Naive thymus-derived CD4-positive, alpha-beta T cell (primary cell): ENCODE measurements at regions not wholly inside any gene's neighbourhood (a gene's known extent, or its start where the extent isn't known, plus 50 kb on each side); places are given as distances from the start of the nearest gene placed in this dataset.

ENCODE experiments used
- ATAC-seq: fragments of 150-1000 bp; cut with Tn5 transposase; 2 replicates; pipeline ENCODE4 v1.10.0; 2021; ENCODE audit warnings: mild to moderate bottlenecking, moderate library complexity
- CTCF ChIA-PET: fragments of 350-600 bp; sonication (Branson Sonifier 250); formaldehyde crosslinking; loops from one replicate; lab custom pipeline; 2021; ENCODE audit warnings: antibody characterized with exemption; lab: Charles Lee
- POLR2A ChIA-PET: fragments of 350-600 bp; sonication (Branson Sonifier 250); formaldehyde crosslinking; loops from one replicate; lab custom pipeline; 2021; ENCODE audit warnings: antibody characterized with exemption, inconsistent platforms; lab: Charles Lee
- DNase-seq, 9 donors: peaks; one replicate each; pipeline versions ENCODE4 v3.0.0 to v3.0.0-alpha.2; 2020 to 2022; ENCODE audit warnings: mixed read lengths in 1 of 9
- H3K27ac ChIP-seq: one replicate; pipeline ENCODE4 v1.7.0; 2013; ENCODE audit warnings: mild to moderate bottlenecking, low read depth, low read length, moderate library complexity
- H3K27me3 ChIP-seq, 2 donors: one replicate each; pipeline ENCODE4 v1.7.0; 2013; ENCODE audit warnings: low read length in 2 of 2, mild to moderate bottlenecking in 2 of 2, moderate library complexity in 2 of 2; ENCODE audit not compliant: control insufficient read depth in 2 of 2, insufficient read depth in 2 of 2
- H3K36me3 ChIP-seq, 3 experiments: 1 replicate in 2 of 3; 2 replicates in 1 of 3; pipeline ENCODE4 v1.7.0; 2013; ENCODE audit warnings: low read length in 3 of 3, mild to moderate bottlenecking in 3 of 3, moderate library complexity in 1 of 3; ENCODE audit not compliant: insufficient read depth in 3 of 3, control insufficient read depth in 2 of 3
- H3K4me1 ChIP-seq, 2 donors: one replicate each; pipeline ENCODE4 v1.7.0; 2013; ENCODE audit warnings: low read length in 2 of 2, mild to moderate bottlenecking in 2 of 2, moderate library complexity in 1 of 2; ENCODE audit not compliant: control insufficient read depth in 2 of 2, insufficient read depth in 2 of 2
- H3K4me3 ChIP-seq: 2 replicates; pipeline ENCODE4 v1.7.0; 2013; ENCODE audit warnings: mild to moderate bottlenecking, low read length
- H3K9me3 ChIP-seq, 3 experiments: 1 replicate in 2 of 3; 2 replicates in 1 of 3; pipeline ENCODE4 v1.7.0; 2013; ENCODE audit warnings: low read length in 3 of 3; ENCODE audit not compliant: control insufficient read depth in 2 of 3
- H3K27ac Mint-ChIP-seq, 9 donors: one replicate each; pipeline ENCODE4 v1.8.0; 2020 to 2022; ENCODE audit warnings: mixed read lengths in 9 of 9, mild to moderate bottlenecking in 8 of 9, moderate library complexity in 5 of 9, inconsistent platforms in 2 of 9
- H3K27me3 Mint-ChIP-seq, 5 donors: one replicate each; pipeline ENCODE4 v1.8.0; 2021 to 2022; ENCODE audit warnings: mixed read lengths in 5 of 5, mild to moderate bottlenecking in 1 of 5
- H3K36me3 Mint-ChIP-seq, 5 donors: one replicate each; pipeline ENCODE4 v1.8.0; 2020 to 2022; ENCODE audit warnings: mixed read lengths in 5 of 5, mild to moderate bottlenecking in 3 of 5, inconsistent platforms in 1 of 5
- H3K4me1 Mint-ChIP-seq, 7 donors: one replicate each; pipeline ENCODE4 v1.8.0; 2020 to 2022; ENCODE audit warnings: mixed read lengths in 7 of 7, mild to moderate bottlenecking in 3 of 7, inconsistent platforms in 1 of 7
- H3K4me3 Mint-ChIP-seq, 10 donors: one replicate each; pipeline ENCODE4 v1.8.0; 2020 to 2022; ENCODE audit warnings: mild to moderate bottlenecking in 10 of 10, mixed read lengths in 10 of 10, moderate library complexity in 6 of 10, inconsistent platforms in 2 of 10
- H3K9me3 Mint-ChIP-seq, 11 donors: one replicate each; pipeline ENCODE4 v1.8.0; 2020 to 2022; ENCODE audit warnings: mixed read lengths in 11 of 11, mild to moderate bottlenecking in 4 of 11, inconsistent platforms in 1 of 11, moderate library complexity in 1 of 11
- intact Hi-C, 2 donors: fragments of 100-400 bp; cut with micrococcal nuclease; formaldehyde crosslinking; loops; one replicate each; pipeline ENCODE4 v1.15.1; 2023

DNA sequence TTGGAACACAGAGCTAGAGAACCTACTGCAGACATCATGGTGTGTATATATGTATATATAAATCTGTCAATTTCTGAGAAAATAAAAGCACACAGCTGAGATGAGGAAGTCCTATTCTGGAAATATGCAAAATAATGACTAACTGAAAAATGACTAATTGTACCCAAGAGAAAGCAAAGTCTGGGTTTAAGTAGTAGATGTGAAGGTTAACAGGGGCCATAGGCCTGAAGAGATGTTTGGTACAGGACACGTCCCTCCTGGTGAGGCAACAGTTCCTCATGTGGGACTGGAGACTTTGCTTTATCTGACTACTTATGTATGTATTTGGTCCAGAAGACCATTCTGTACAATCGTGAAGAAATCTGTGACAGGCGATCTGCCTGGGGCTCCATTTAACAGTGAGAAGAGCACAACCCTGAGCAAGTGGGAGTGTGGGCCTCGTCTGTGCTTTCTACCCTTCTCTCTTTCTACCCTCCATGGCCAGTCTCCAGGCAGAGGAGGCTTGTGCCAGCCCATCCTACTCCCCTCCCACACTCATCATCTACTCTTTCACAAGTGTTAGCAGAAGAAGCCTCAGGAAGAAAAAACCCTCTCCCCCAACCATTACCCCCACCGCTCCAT is 67.5 kb downstream of the SLC41A2 start:
- H3K9me3 Mint-ChIP-seq: peaks cover 0 to 4% (median 0%) of the 10 kb centered on the region in 11 donors
- Histone ChIP-seq H3K4me3 (no peak overlapping the region), H3K4me1 (no peaks in the 10 kb centered on the region), H3K9me3 (no peaks in the 10 kb centered on the region), H3K27me3 (no peaks in the 10 kb centered on the region), H3K36me3 (no peaks in the 10 kb centered on the region), H3K27ac (no peak overlapping the region)
- intact Hi-C loops: no loop called here
- peaks cover 0 to 3% (median 0%) of the 10 kb centered on the region in 7 donors for H3K4me1 Mint-ChIP-seq
- peaks cover 0 to 5% (median 0%) of the 10 kb centered on the region in 5 donors for H3K36me3 Mint-ChIP-seq
- no peak overlapping the region for H3K27ac Mint-ChIP-seq
- peaks cover 3 to 18% (median 4%) of the 10 kb centered on the region in 5 donors for H3K27me3 Mint-ChIP-seq
- ATAC-seq (peak; percentile 54), DNase-seq (no peak)
- ChIA-PET POLR2A (no interaction called here), CTCF (no interaction called here)
- no peak overlapping the region for H3K4me3 Mint-ChIP-seq

DNA sequence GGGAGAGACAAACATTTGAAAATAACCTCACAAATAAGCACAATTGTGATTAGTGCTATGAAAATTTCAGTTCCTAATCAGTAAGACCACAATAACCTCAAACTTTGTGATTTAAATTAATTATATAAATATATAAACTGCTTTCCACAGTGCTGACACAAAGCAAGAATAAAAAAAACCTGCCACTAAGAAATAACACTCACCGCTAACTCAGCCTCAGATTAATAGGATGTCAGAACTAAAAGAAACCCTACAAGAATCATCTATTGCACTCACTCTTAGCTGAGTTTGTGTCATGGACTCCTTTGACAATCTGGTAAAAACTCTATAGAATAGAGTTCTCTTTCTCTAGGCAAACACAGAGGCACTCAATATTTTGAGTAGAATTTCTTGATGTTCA is 68.4 kb downstream of the SLC41A2 start:
- ChIA-PET CTCF (interaction anchor here (1.1 kb wide), 1 partner anchor 508 kb away, joined by 3 read pairs; no protein-coding TSS in a partner anchor), POLR2A (no interaction called here)
- Mint-ChIP-seq H3K36me3 (peaks cover 0 to 5% (median 0%) of the 10 kb centered on the region in 5 donors), H3K27ac (no peak overlapping the region), H3K4me3 (no peak overlapping the region), H3K27me3 (peaks cover 3 to 18% (median 4%) of the 10 kb centered on the region in 5 donors), H3K4me1 (peaks cover 0 to 3% (median 0%) of the 10 kb centered on the region in 7 donors), H3K9me3 (peaks cover 0 to 4% (median 0%) of the 10 kb centered on the region in 11 donors)
- H3K27ac ChIP-seq: no peak overlapping the region
- intact Hi-C loops: loop anchor here in 1 of 2 donors (5.0 kb wide), 1 partner anchor 163 kb away; no protein-coding TSS in a partner anchor
- no peaks in the 10 kb centered on the region for H3K27me3 ChIP-seq
- ATAC-seq: no peak
- no peaks in the 10 kb centered on the region for H3K36me3 ChIP-seq
- H3K9me3 ChIP-seq: no peaks in the 10 kb centered on the region
- no peaks in the 10 kb centered on the region for H3K4me1 ChIP-seq
- no peak overlapping the region for H3K4me3 ChIP-seq
- DNase-seq: no peak

DNA sequence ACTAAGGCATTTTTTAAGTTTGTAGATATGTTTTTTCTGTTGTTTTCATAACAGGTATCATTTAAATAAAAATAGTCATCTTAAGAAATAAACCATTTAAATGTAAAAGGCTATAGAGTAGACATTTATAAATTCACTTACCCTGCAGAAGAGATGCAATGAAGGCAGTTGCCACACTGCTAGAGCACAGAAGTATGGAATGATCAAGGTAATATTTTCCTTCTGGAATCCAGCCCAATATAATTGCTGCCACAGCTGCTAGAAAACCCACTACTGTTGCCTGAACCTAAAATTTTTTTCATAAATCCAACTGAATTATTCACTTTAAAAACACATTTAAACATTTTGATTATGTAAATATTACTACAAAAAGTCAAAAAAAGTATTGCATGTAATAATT is 69.2 kb downstream of the SLC41A2 start:
- DNase-seq (no peak), ATAC-seq (no peak)
- peaks cover 0 to 7% (median 0%) of the 10 kb centered on the region in 5 donors for H3K36me3 Mint-ChIP-seq
- Histone ChIP-seq H3K4me3 (no peak overlapping the region), H3K4me1 (no peaks in the 10 kb centered on the region), H3K36me3 (no peaks in the 10 kb centered on the region), H3K27ac (no peak overlapping the region), H3K27me3 (no peaks in the 10 kb centered on the region), H3K9me3 (no peaks in the 10 kb centered on the region)
- ChIA-PET POLR2A (interaction anchor here (0.5 kb wide), 1 partner anchor 197 kb away, joined by 4 read pairs; no protein-coding TSS in a partner anchor), CTCF (interaction anchor here (0.7 to 1.1 kb wide), 2 partner anchors 165 to 507 kb away, joined by 3 read pairs; no protein-coding TSS in a partner anchor)
- no peak overlapping the region for H3K4me3 Mint-ChIP-seq
- H3K9me3 Mint-ChIP-seq: peaks cover 0 to 7% (median 0%) of the 10 kb centered on the region in 11 donors
- H3K27ac Mint-ChIP-seq: no peak overlapping the region
- H3K4me1 Mint-ChIP-seq: peaks cover 0 to 3% (median 0%) of the 10 kb centered on the region in 7 donors
- H3K27me3 Mint-ChIP-seq: peaks cover 3 to 23% (median 6%) of the 10 kb centered on the region in 5 donors
- intact Hi-C loops: loop anchor here in 1 of 2 donors (5.0 kb wide), 1 partner anchor 163 kb away; no protein-coding TSS in a partner anchor

DNA sequence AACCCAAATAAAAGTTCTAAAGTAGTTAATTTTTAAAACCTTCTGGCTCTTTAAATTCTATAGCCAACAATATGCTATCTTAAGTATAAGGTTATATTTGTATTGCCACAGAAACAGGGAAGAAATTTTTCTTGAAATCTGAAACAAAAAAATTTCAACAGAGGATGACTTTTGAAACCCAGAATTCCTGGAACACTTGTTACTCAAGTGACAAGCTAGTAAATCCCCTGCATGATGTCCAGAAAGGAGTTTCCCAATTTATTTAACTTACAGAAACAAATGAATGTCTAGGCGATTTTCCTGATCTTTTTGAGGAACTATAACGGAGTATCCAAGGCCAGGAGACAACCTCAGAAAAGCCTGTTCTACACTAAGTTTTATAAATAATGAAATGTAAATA is 69.6 kb downstream of the SLC41A2 start:
- Mint-ChIP-seq H3K4me3 (no peak overlapping the region), H3K4me1 (peaks cover 0 to 3% (median 0%) of the 10 kb centered on the region in 7 donors), H3K9me3 (peaks cover 0 to 5% (median 0%) of the 10 kb centered on the region in 11 donors), H3K36me3 (peaks cover 0 to 7% (median 0%) of the 10 kb centered on the region in 5 donors), H3K27me3 (peaks cover 3 to 23% (median 4%) of the 10 kb centered on the region in 5 donors), H3K27ac (no peak overlapping the region)
- CTCF ChIA-PET: interaction anchor here (0.7 kb wide), 1 partner anchor 165 kb away, joined by 3 read pairs; no protein-coding TSS in a partner anchor
- intact Hi-C loops: loop anchor here in 1 of 2 donors (5.0 kb wide), 1 partner anchor 164 kb away; no protein-coding TSS in a partner anchor
- Histone ChIP-seq H3K27ac (no peak overlapping the region), H3K36me3 (no peaks in the 10 kb centered on the region), H3K4me3 (no peak overlapping the region), H3K4me1 (no peaks in the 10 kb centered on the region), H3K27me3 (no peaks in the 10 kb centered on the region), H3K9me3 (no peaks in the 10 kb centered on the region)
- ATAC-seq: no peak
- POLR2A ChIA-PET: no interaction called here
- no peak for DNase-seq

DNA sequence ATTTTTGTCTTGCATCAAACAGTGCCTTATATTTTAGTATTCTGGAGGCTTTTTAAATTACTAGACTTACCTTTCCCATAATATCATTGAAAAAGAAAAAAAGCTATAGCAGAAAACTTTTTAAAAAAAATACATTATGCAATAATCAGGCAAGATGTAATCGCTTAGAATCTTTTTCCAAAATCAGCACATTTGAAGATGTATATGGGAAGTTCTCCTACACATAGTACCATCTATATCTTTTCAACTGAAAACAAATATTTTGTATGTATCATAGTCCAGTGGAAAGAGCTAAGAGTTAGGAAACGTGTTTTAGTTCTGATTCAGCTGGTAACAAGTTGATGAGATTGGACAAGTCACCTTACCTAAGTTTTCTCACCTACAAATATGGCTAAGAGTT is 70.6 kb downstream of the SLC41A2 start:
- no peak overlapping the region for H3K27ac ChIP-seq
- peaks cover 2 to 30% (median 4%) of the 10 kb centered on the region in 5 donors for H3K27me3 Mint-ChIP-seq
- peaks cover 0 to 11% (median 3%) of the 10 kb centered on the region in 5 donors for H3K36me3 Mint-ChIP-seq
- H3K36me3 ChIP-seq: no peaks in the 10 kb centered on the region
- peaks cover 0 to 3% (median 0%) of the 10 kb centered on the region in 7 donors for H3K4me1 Mint-ChIP-seq
- H3K9me3 Mint-ChIP-seq: peaks cover 0 to 5% (median 0%) of the 10 kb centered on the region in 11 donors
- ChIA-PET CTCF (interaction anchor here (1.2 kb wide), 1 partner anchor 21 kb away, joined by 3 read pairs; no protein-coding TSS in a partner anchor), POLR2A (no interaction called here)
- no peaks in the 10 kb centered on the region for H3K4me1 ChIP-seq
- H3K27me3 ChIP-seq: no peaks in the 10 kb centered on the region
- DNase-seq: no peak
- intact Hi-C loops: loop anchor here in 1 of 2 donors (5.0 kb wide), 1 partner anchor 165 kb away; no protein-coding TSS in a partner anchor
- no peak overlapping the region for H3K27ac Mint-ChIP-seq
- no peak for ATAC-seq
- H3K4me3 ChIP-seq: no peak overlapping the region
- no peak overlapping the region for H3K4me3 Mint-ChIP-seq
- H3K9me3 ChIP-seq: no peaks in the 10 kb centered on the region

DNA sequence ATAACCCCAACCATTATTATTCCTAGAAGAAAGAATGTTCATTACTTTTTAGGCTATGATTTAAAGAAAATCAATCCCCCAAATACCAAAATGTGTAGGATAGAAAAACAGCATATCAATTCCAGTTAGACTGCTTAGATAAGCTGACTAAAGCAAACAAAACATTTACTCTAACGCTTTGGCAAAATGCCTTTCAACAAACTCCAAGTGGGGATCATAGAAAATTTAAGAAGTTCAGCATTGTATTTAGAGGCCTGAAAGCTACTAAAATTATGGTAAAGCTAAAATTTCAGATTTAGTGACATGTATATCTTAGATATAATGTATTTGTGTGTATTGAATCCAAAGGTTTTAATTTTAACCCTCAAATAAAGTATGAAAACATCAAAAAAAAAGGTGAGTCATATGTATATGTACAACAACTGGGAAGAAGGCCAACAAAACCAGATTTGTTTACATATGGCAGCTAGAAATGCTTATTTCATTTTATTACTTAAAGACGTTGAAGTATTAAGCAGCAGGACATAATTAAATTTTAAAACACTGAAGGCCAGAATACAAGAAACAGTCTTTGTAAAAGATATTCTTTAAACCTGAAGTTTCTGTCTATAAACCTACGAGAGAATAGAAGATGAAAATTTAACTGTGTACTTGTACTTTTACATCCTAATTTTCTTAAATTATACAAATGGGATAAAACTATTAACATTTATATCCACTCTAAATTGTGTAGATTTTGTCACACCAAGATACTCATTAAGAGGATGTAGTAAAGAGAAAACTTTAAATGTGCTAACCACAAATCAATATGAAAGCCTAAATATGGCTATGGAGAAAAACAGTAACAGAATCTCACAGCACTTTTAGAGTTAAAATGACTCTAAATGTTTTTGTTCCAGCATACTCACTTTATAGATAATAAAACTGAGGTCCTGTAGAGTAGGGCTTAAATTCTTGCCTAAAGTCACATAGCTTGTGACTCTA is 71.4 kb downstream of the SLC41A2 start:
- no peak overlapping the region for H3K4me3 ChIP-seq
- peaks cover 0 to 11% (median 3%) of the 10 kb centered on the region in 5 donors for H3K36me3 Mint-ChIP-seq
- ATAC-seq (no peak), DNase-seq (no peak)
- peaks cover 0 to 3% (median 0%) of the 10 kb centered on the region in 7 donors for H3K4me1 Mint-ChIP-seq
- intact Hi-C loops: loop anchor here in 1 of 2 donors (5.0 kb wide), 1 partner anchor 166 kb away; no protein-coding TSS in a partner anchor
- peaks cover 2 to 30% (median 4%) of the 10 kb centered on the region in 5 donors for H3K27me3 Mint-ChIP-seq
- POLR2A ChIA-PET: no interaction called here
- peaks cover 0 to 8% (median 0%) of the 10 kb centered on the region in 11 donors for H3K9me3 Mint-ChIP-seq
- H3K27ac Mint-ChIP-seq: no peak overlapping the region
- CTCF ChIA-PET: interaction anchor here (1.2 kb wide), 1 partner anchor 20 kb away, joined by 3 read pairs; no protein-coding TSS in a partner anchor
- H3K4me1 ChIP-seq: no peaks in the 10 kb centered on the region
- H3K4me3 Mint-ChIP-seq: no peak overlapping the region
- no peak overlapping the region for H3K27ac ChIP-seq
- H3K27me3 ChIP-seq: no peaks in the 10 kb centered on the region
- no peaks in the 10 kb centered on the region for H3K9me3 ChIP-seq
- H3K36me3 ChIP-seq: no peaks in the 10 kb centered on the region
